Peyer's patch (tissue), 4 donors: ENCODE measurements at regions not wholly inside any gene's neighbourhood (a gene's known extent, or its start where the extent isn't known, plus 50 kb on each side); places are given as distances from the start of the nearest gene placed in this dataset.

ENCODE experiments used
- POLR2A ChIP-seq, 2 donors: fragments of 450-650 bp; IDR thresholded peaks; one replicate each; pipeline ENCODE4 v1.5.1; 2017; ENCODE audit warnings: antibody characterized with exemption in 2 of 2, mild to moderate bottlenecking in 2 of 2, moderate library complexity in 2 of 2
- TF ChIP-seq, protein P1 (sequence below), 6 experiments: fragments of 450-650 bp in 4 of 6; fragments of 200-600 bp in 2 of 6; sonication (generic) in 1 of 6; IDR thresholded peaks; one replicate each; pipeline ENCODE4 v1.5.1; 2017 to 2019; ENCODE audit warnings: antibody characterized with exemption in 6 of 6, mild to moderate bottlenecking in 3 of 6, moderate library complexity in 1 of 6

DNA sequence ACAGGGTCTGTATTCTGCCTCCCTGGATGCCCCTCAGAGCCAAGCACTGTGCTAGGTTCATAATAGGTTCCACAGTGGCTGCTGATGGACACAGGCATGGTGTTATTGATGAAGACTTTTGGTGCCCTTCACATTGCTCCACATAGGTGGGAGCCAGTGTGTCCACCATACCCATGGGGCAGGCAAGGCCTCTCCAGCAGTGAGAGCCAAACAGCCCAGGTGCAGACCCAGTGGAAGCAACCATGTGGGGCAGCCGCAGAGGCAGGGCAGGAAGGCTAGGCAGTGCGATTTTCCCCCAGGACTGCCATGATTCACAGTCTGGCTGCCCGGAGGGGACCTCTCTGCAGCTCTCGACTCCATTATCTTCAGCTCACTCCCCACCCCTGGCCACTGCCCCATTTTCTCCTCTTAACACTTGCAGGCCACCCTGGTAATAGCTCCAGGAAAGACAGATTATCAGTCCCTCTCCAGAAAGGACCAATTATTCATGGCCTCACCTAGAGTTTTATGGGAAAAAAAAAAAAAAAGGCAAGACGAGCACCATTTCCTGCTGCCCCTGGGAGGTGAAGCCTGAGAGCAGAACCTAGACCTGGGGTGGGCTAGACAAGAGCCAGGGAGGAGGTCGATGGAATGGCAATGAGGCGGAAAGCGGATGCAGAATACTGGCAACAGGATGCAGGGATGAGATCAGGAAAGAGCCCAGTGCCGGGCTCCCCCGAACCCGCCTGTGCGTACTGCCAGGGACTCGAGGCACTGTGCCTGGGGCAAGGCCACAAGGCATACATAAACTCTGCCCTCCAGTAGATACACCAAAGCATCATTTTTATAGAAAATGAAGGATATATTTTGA lies 343.0 kb upstream of the NCAM1 start:
- TF ChIP-seq, protein P1, sequence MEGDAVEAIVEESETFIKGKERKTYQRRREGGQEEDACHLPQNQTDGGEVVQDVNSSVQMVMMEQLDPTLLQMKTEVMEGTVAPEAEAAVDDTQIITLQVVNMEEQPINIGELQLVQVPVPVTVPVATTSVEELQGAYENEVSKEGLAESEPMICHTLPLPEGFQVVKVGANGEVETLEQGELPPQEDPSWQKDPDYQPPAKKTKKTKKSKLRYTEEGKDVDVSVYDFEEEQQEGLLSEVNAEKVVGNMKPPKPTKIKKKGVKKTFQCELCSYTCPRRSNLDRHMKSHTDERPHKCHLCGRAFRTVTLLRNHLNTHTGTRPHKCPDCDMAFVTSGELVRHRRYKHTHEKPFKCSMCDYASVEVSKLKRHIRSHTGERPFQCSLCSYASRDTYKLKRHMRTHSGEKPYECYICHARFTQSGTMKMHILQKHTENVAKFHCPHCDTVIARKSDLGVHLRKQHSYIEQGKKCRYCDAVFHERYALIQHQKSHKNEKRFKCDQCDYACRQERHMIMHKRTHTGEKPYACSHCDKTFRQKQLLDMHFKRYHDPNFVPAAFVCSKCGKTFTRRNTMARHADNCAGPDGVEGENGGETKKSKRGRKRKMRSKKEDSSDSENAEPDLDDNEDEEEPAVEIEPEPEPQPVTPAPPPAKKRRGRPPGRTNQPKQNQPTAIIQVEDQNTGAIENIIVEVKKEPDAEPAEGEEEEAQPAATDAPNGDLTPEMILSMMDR (IDR thresholded peaks at IDR 0.05) = no peak
- TF ChIP-seq POLR2A (IDR thresholded peaks at IDR 0.05) = no peak
